SJCRH30 (cell line): ENCODE measurements at regions not wholly inside any gene's neighbourhood (a gene's known extent, or its start where the extent isn't known, plus 50 kb on each side); places are given as distances from the start of the nearest gene placed in this dataset.

Experiments used
- DNase-seq, 2 experiments: peaks; one replicate each; pipeline ENCODE4 v3.0.0-alpha.2; 2015 to 2020
- H3K27ac ChIP-seq: fragments of 250-450 bp; sonication (Bioruptor Pico); 2 replicates; pipeline ENCODE4 v1.5.1; 2020; ENCODE audit warnings: mild to moderate bottlenecking, moderate library complexity
- H3K27me3 ChIP-seq: fragments of 250-450 bp; sonication (Bioruptor Pico); 2 replicates; pipeline ENCODE4 v1.5.1; 2020; ENCODE audit warnings: mild to moderate bottlenecking, moderate library complexity
- H3K36me3 ChIP-seq: fragments of 250-450 bp; sonication (Bioruptor Pico); 2 replicates; pipeline ENCODE4 v1.5.1; 2020; ENCODE audit warnings: mild to moderate bottlenecking, moderate library complexity
- H3K4me1 ChIP-seq: fragments of 250-450 bp; sonication (Bioruptor Pico); 2 replicates; pipeline ENCODE4 v1.5.1; 2020; ENCODE audit warnings: mild to moderate bottlenecking, moderate library complexity
- H3K4me3 ChIP-seq: fragments of 250-450 bp; sonication (Bioruptor Pico); 2 replicates; pipeline ENCODE4 v1.5.1; 2020; ENCODE audit warnings: mild to moderate bottlenecking, moderate library complexity
- H3K9me3 ChIP-seq: fragments of 250-450 bp; sonication (Bioruptor Pico); replicated peaks from 2 replicates; pipeline ENCODE4 v1.5.1; 2020; ENCODE audit warnings: mild to moderate bottlenecking, moderate library complexity

DNA sequence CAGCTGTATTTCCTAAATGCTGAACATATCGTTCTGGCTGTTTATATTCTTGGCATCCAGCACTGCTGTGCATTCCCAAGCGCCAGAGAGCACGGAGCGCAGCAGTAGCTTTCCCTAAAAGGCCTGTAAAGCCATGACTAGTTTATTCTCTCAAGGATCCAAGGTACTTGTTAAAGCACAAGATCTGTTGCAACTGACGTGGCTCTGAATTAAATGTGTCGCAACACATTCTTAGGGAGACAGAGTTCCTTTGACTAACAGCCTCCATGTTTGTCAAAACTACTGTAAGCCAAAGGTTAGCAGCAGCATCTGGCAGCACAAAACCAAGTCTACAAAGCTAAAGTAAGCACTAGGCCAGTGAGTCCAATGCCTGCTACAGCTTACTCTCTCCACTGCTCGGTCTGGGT is 188.6 kb upstream of the FN1 start:
- no peaks in the 10 kb centered on the region for H3K36me3 ChIP-seq
- peaks cover under 1% of the 10 kb centered on the region; the same call in 1 of the 2 replicates for H3K4me1 ChIP-seq
- H3K27ac ChIP-seq: no peak overlapping the region
- no peak overlapping the region for H3K4me3 ChIP-seq
- H3K27me3 ChIP-seq: no peaks in the 10 kb centered on the region
- no peaks in the 10 kb centered on the region for H3K9me3 ChIP-seq
- no peak for DNase-seq

- Histone ChIP-seq H3K9me3 (no peaks in the 10 kb centered on the region), H3K4me1 (peaks cover 13% of the 10 kb centered on the region), H3K36me3 (no peaks in the 10 kb centered on the region), H3K4me3 (no peak overlapping the region), H3K27me3 (no peaks in the 10 kb centered on the region), H3K27ac (no peak overlapping the region)
- no peak for DNase-seq
Measured at GRCh38 chr2:215622837-215623236, 187.0 kb upstream of the FN1 start.

DNA sequence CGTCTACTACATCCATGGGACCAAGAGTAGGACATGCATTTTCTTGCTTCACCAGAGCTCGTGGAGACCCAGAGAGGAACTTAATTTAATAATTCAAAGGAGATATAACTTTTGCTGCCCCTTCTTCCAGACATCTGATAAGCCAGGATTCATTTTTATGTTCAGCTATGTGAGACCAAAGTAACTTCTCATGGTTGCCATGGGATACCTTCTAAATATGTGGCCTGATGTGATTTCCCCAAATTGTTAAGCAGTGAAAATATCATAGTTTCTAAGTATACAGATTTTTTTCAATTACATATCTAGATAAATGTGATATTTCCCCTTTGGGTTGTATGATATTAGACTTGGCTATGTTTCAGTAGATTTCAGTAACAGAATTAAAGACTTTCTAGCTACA is 185.5 kb upstream of the FN1 start:
- H3K27ac ChIP-seq: no peak overlapping the region
- no peak overlapping the region for H3K4me3 ChIP-seq
- H3K36me3 ChIP-seq: no peaks in the 10 kb centered on the region
- no peaks in the 10 kb centered on the region for H3K9me3 ChIP-seq
- no peaks in the 10 kb centered on the region for H3K27me3 ChIP-seq
- H3K4me1 ChIP-seq: peaks cover 16% of the 10 kb centered on the region
- DNase-seq: no peak

- Histone ChIP-seq H3K9me3 (no peaks in the 10 kb centered on the region), H3K27ac (no peak overlapping the region), H3K4me1 (peaks cover 16% of the 10 kb centered on the region), H3K27me3 (no peaks in the 10 kb centered on the region), H3K36me3 (no peaks in the 10 kb centered on the region), H3K4me3 (no peak overlapping the region)
- no peak for DNase-seq
Measured at GRCh38 chr2:215620528-215620927, 184.7 kb upstream of the FN1 start.

GRCh38 chr2:215619989-215620388 is 184.1 kb upstream of the FN1 start:
- peaks cover 16% of the 10 kb centered on the region for H3K4me1 ChIP-seq
- no peaks in the 10 kb centered on the region for H3K27me3 ChIP-seq
- no peak overlapping the region for H3K27ac ChIP-seq
- H3K36me3 ChIP-seq: no peaks in the 10 kb centered on the region
- DNase-seq: no peak
- no peaks in the 10 kb centered on the region for H3K9me3 ChIP-seq
- peak overlapping the region; percentile 36; the same call in 1 of the 2 replicates for H3K4me3 ChIP-seq

DNA sequence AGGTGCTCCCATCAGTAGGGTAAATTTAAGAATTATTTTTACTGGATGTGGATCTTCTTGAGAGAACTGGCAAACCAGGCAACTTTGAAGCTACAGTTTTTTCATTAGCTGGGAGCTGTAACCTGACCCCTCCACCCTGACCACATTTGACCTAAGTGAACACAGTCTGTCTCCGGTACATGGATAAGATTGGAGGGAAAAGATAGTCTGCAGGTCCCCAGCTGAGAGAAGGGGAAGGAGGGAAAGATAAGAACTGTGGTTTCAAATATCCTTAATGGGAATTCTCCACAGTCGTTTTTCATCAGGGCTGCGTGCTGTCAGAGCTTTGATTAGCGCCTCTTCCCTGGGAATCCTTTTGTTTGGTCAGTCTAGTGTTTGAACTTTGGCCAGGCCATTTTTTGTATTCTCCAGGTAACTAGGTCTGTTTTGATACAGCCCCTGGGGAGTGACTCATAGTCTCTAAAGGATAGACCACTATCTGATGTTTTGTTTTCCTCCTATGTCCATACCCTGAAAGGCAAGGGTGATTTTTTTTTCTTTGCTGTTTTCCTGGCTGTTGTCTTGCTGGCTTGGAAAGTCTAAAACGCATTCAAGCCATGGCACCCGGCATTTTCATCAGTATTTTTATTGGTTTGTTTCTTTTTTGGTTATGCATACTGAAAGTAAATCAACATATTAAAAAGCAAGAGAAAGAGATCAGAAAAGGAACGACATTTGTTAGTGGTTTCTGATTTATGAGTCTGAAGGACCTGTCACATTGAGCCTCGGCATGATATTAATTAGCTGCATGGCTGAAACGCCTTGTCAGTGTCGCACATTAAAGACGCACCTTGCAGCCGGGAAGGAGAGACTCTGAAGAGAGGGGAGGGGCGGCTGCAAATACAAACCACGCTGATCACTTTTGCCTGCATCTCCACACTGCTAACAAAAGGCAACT is 183.4 kb upstream of the FN1 start:
- Histone ChIP-seq H3K9me3 (no peaks in the 10 kb centered on the region), H3K4me1 (peaks cover 16% of the 10 kb centered on the region), H3K27me3 (no peaks in the 10 kb centered on the region), H3K36me3 (no peaks in the 10 kb centered on the region), H3K27ac (peak overlapping the region; percentile 33; the same call in 1 of the 2 replicates), H3K4me3 (peak overlapping the region; percentile 36)
- DNase-seq: peak; percentile 66 to 85

GRCh38 chr2:215618145-215618544 is 182.3 kb upstream of the FN1 start:
- Histone ChIP-seq H3K4me1 (peaks cover 16% of the 10 kb centered on the region), H3K36me3 (no peaks in the 10 kb centered on the region), H3K4me3 (no peak overlapping the region), H3K9me3 (no peaks in the 10 kb centered on the region), H3K27me3 (no peaks in the 10 kb centered on the region), H3K27ac (no peak overlapping the region)
- DNase-seq: no peak

- no peak overlapping the region for H3K4me3 ChIP-seq
- H3K4me1 ChIP-seq: peaks cover 16% of the 10 kb centered on the region
- no peak for DNase-seq
- H3K36me3 ChIP-seq: no peaks in the 10 kb centered on the region
- H3K9me3 ChIP-seq: no peaks in the 10 kb centered on the region
- H3K27me3 ChIP-seq: no peaks in the 10 kb centered on the region
- H3K27ac ChIP-seq: no peak overlapping the region
Measured at GRCh38 chr2:215617060-215617824, 181.4 kb upstream of the FN1 start.

DNA sequence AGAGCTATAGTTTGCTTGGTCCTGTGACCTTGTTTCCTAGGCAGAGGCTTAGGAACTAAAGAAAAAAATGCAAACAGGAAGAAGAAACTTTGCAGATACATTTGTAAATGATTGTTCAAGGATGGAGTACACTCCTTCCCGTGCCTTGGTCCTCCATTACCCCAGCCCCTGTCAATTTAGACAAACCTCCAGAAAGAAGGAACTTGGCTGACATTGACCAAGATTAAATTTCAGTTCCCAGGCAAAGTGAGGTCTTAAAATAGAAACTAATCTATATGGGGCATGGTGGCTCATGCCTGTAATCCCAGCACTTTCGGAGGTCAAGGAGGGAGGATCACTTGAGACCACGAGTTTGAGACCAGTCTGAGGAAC is 179.9 kb upstream of the FN1 start:
- Histone ChIP-seq H3K36me3 (no peaks in the 10 kb centered on the region), H3K27me3 (no peaks in the 10 kb centered on the region), H3K4me3 (no peak overlapping the region), H3K4me1 (peaks cover 16% of the 10 kb centered on the region), H3K27ac (no peak overlapping the region), H3K9me3 (no peaks in the 10 kb centered on the region)
- DNase-seq: no peak

DNA sequence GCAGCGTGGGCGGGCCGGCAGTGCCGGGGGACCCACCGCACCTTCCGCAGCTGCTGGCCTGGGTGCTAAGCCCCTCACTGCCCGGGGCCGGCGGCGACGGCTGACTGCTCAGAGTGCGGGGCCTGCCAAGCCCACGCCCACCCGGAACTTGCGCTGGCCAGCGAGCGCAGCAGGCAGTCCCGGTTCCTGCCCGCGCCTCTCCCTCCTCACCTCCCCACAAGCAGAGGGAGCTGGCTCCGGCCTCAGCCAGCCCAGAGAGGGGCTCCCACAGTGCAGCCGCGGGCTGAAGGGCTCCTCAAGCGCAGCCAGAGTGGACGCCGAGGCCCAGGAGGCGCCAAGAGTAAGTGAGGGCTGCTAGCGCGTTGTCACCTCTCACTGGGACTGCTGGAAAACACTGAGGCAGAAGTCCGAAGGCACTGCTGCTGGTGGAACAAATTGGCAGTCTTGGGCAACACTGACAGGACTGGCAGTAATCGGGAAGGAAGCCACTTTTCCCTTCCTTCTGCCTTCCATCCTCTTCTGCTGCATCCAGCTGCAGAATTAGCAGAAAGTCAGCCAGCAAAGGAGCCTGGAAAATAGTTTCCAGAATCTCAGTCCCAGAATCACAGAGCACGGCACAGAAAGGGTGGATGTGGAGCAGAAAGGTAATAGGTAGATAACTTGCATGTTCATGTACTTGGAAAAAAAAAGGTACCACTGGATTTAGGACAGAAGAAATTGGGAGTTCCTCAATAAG is 179.4 kb upstream of the FN1 start:
- Histone ChIP-seq H3K4me1 (peaks cover 16% of the 10 kb centered on the region), H3K27ac (no peak overlapping the region), H3K27me3 (no peaks in the 10 kb centered on the region), H3K9me3 (no peaks in the 10 kb centered on the region), H3K36me3 (no peaks in the 10 kb centered on the region), H3K4me3 (no peak overlapping the region)
- DNase-seq: no peak

DNA sequence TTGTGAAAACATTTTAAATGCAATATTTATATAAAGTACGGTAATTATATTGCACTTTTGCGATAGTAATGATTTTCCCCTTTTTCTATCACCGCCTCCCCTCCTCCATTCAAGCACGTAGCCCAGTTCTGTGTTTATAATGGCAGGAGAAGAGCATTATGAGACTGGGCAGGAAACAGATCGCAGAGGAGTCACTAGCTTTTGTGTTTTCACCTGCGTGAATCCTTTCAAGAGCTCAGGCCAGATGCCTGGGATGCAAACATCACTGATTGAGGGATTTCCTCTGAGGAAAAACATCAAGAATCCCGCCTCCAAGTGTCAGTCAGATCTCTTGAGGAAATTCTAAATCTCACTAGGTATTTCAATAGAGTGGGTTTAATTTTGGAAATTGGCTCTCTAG is 178.4 kb upstream of the FN1 start:
- no peak for DNase-seq
- H3K4me1 ChIP-seq: peaks cover 14% of the 10 kb centered on the region
- H3K27ac ChIP-seq: no peak overlapping the region
- no peaks in the 10 kb centered on the region for H3K9me3 ChIP-seq
- no peaks in the 10 kb centered on the region for H3K27me3 ChIP-seq
- H3K36me3 ChIP-seq: no peaks in the 10 kb centered on the region
- no peak overlapping the region for H3K4me3 ChIP-seq

DNA sequence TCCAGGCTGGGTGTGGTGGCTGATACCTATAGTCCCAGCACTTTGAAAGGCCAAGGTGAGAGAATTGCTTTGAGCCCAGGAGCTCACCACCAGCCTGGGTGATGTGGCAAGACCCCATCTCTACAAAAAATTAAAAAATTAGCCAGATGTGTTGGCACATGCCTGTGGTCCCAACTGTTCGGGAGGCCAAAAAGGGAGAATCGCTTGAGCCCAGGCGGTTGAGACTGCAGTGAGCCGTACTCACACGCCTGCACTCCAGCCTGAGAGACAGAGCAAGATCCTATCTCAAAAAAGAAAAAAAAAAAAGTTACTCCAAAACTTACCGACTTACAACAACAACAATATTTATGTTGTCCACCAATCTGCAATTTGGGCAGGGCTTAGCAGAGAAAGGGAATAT is 178.0 kb upstream of the FN1 start:
- H3K4me3 ChIP-seq: no peak overlapping the region
- H3K27me3 ChIP-seq: no peaks in the 10 kb centered on the region
- H3K36me3 ChIP-seq: no peaks in the 10 kb centered on the region
- no peak overlapping the region for H3K27ac ChIP-seq
- DNase-seq: no peak
- peaks cover 11% of the 10 kb centered on the region for H3K4me1 ChIP-seq
- no peaks in the 10 kb centered on the region for H3K9me3 ChIP-seq

GRCh38 chr2:215613280-215613679 is 177.4 kb upstream of the FN1 start:
- H3K27ac ChIP-seq: no peak overlapping the region
- no peaks in the 10 kb centered on the region for H3K27me3 ChIP-seq
- no peaks in the 10 kb centered on the region for H3K9me3 ChIP-seq
- no peaks in the 10 kb centered on the region for H3K36me3 ChIP-seq
- peak; percentile 18 to 32 for DNase-seq
- H3K4me3 ChIP-seq: no peak overlapping the region
- peaks cover 5% of the 10 kb centered on the region for H3K4me1 ChIP-seq

- no peak for DNase-seq
- peaks cover 3% of the 10 kb centered on the region; the same call in 1 of the 2 replicates for H3K4me1 ChIP-seq
- no peak overlapping the region for H3K4me3 ChIP-seq
- H3K9me3 ChIP-seq: no peaks in the 10 kb centered on the region
- no peaks in the 10 kb centered on the region for H3K36me3 ChIP-seq
- H3K27me3 ChIP-seq: no peaks in the 10 kb centered on the region
- H3K27ac ChIP-seq: no peak overlapping the region
Measured at GRCh38 chr2:215612786-215613185, 176.9 kb upstream of the FN1 start.
